ACC112 (cell line): ENCODE measurements at regions not wholly inside any gene's neighbourhood (a gene's known extent, or its start where the extent isn't known, plus 50 kb on each side); places are given as distances from the start of the nearest gene placed in this dataset.

Experiments used
- H2AFZ ChIP-seq: fragments of 200-600 bp; sonication (generic); one replicate; pipeline ENCODE4 v1.6.0; 2017; ENCODE audit warnings: antibody characterized with exemption, low read length; ENCODE audit not compliant: unreplicated experiment
- H3K27ac ChIP-seq: fragments of 200-600 bp; sonication (generic); 2 replicates; pipeline ENCODE4 v1.5.1; 2014; ENCODE audit warnings: low read depth, mild to moderate bottlenecking, antibody characterized with exemption, low read length, moderate library complexity
- H3K27me3 ChIP-seq: fragments of 200-600 bp; sonication (generic); 2 replicates; pipeline ENCODE4 v1.6.1; 2014; ENCODE audit warnings: mild to moderate bottlenecking, antibody characterized with exemption, low read length, moderate library complexity, mixed read lengths; ENCODE audit not compliant: insufficient read depth
- H3K36me3 ChIP-seq: fragments of 200-600 bp; sonication (generic); 2 replicates; pipeline ENCODE4 v1.6.1; 2016; ENCODE audit warnings: mild to moderate bottlenecking, antibody characterized with exemption, low read length, moderate library complexity, mixed read lengths; ENCODE audit not compliant: insufficient read depth
- H3K4me1 ChIP-seq: fragments of 200-600 bp; sonication (generic); one replicate; pipeline ENCODE4 v1.6.1; 2016; ENCODE audit warnings: low read length, mixed read lengths; ENCODE audit not compliant: insufficient read depth, unreplicated experiment, control insufficient read depth
- H3K4me3 ChIP-seq: fragments of 200-600 bp; sonication (generic); 2 replicates; pipeline ENCODE4 v1.5.1; 2014; ENCODE audit warnings: mild to moderate bottlenecking, low read depth, low read length
- H3K79me2 ChIP-seq: fragments of 200-600 bp; sonication (generic); one replicate; pipeline ENCODE4 v1.6.0; 2016; ENCODE audit warnings: low read length; ENCODE audit not compliant: control insufficient read depth, unreplicated experiment, insufficient read depth

GRCh38 chr5:58357799-58358500, 101.9 kb downstream of the PLK2 start:
- Histone ChIP-seq H3K27me3 (no peaks in the 10 kb centered on the region), H3K27ac (no peak overlapping the region), H3K36me3 (no peaks in the 10 kb centered on the region), H3K4me1 (no peaks in the 10 kb centered on the region), H2AFZ (no peak overlapping the region), H3K4me3 (no peak overlapping the region), H3K79me2 (no peaks in the 10 kb centered on the region)

- H3K27ac ChIP-seq: no peak overlapping the region
- H3K27me3 ChIP-seq: no peaks in the 10 kb centered on the region
- no peaks in the 10 kb centered on the region for H3K79me2 ChIP-seq
- H3K36me3 ChIP-seq: no peaks in the 10 kb centered on the region
- H2AFZ ChIP-seq: no peak overlapping the region
- H3K4me3 ChIP-seq: no peak overlapping the region
- H3K4me1 ChIP-seq: no peaks in the 10 kb centered on the region
Measured at GRCh38 chr5:58357121-58357520, 102.8 kb downstream of the PLK2 start.

- Histone ChIP-seq H3K4me1 (no peaks in the 10 kb centered on the region), H3K36me3 (no peaks in the 10 kb centered on the region), H3K27ac (no peak overlapping the region), H3K4me3 (no peak overlapping the region), H3K79me2 (no peaks in the 10 kb centered on the region), H3K27me3 (no peaks in the 10 kb centered on the region), H2AFZ (no peak overlapping the region)
Measured at GRCh38 chr5:58356662-58357061, 103.2 kb downstream of the PLK2 start.

GRCh38 chr5:58354827-58355226, 105.1 kb downstream of the PLK2 start:
- Histone ChIP-seq H3K4me1 (no peaks in the 10 kb centered on the region), H2AFZ (no peak overlapping the region), H3K27ac (no peak overlapping the region), H3K36me3 (no peaks in the 10 kb centered on the region), H3K4me3 (no peak overlapping the region), H3K79me2 (no peaks in the 10 kb centered on the region), H3K27me3 (no peaks in the 10 kb centered on the region)

GRCh38 chr5:58353992-58354391, 105.9 kb downstream of the PLK2 start:
- Histone ChIP-seq H3K4me3 (no peak overlapping the region), H3K79me2 (no peaks in the 10 kb centered on the region), H3K4me1 (no peaks in the 10 kb centered on the region), H3K36me3 (no peaks in the 10 kb centered on the region), H2AFZ (no peak overlapping the region), H3K27me3 (no peaks in the 10 kb centered on the region), H3K27ac (no peak overlapping the region)

GRCh38 chr5:58351190-58351589, 108.7 kb downstream of the PLK2 start:
- H3K4me3 ChIP-seq: no peak overlapping the region
- no peaks in the 10 kb centered on the region for H3K4me1 ChIP-seq
- no peaks in the 10 kb centered on the region for H3K79me2 ChIP-seq
- no peak overlapping the region for H2AFZ ChIP-seq
- H3K36me3 ChIP-seq: no peaks in the 10 kb centered on the region
- no peaks in the 10 kb centered on the region for H3K27me3 ChIP-seq
- no peak overlapping the region for H3K27ac ChIP-seq

GRCh38 chr5:58348996-58349728, 110.7 kb downstream of the PLK2 start:
- no peaks in the 10 kb centered on the region for H3K79me2 ChIP-seq
- H3K4me3 ChIP-seq: no peak overlapping the region
- H3K27me3 ChIP-seq: no peaks in the 10 kb centered on the region
- H3K36me3 ChIP-seq: no peaks in the 10 kb centered on the region
- H3K27ac ChIP-seq: no peak overlapping the region
- no peaks in the 10 kb centered on the region for H3K4me1 ChIP-seq
- H2AFZ ChIP-seq: no peak overlapping the region

GRCh38 chr5:58346041-58346440, 113.8 kb downstream of the PLK2 start:
- Histone ChIP-seq H3K27ac (no peak overlapping the region), H3K79me2 (no peaks in the 10 kb centered on the region), H2AFZ (no peak overlapping the region), H3K36me3 (no peaks in the 10 kb centered on the region), H3K27me3 (no peaks in the 10 kb centered on the region), H3K4me1 (no peaks in the 10 kb centered on the region), H3K4me3 (no peak overlapping the region)

GRCh38 chr5:58341476-58341875, 118.4 kb downstream of the PLK2 start:
- H2AFZ ChIP-seq: no peak overlapping the region
- no peaks in the 10 kb centered on the region for H3K27me3 ChIP-seq
- no peaks in the 10 kb centered on the region for H3K79me2 ChIP-seq
- H3K36me3 ChIP-seq: no peaks in the 10 kb centered on the region
- no peaks in the 10 kb centered on the region for H3K4me1 ChIP-seq
- no peak overlapping the region for H3K4me3 ChIP-seq
- no peak overlapping the region for H3K27ac ChIP-seq

- Histone ChIP-seq H3K36me3 (peaks cover 3% of the 10 kb centered on the region; the same call in 1 of the 2 replicates), H2AFZ (no peak overlapping the region), H3K27ac (no peak overlapping the region), H3K4me3 (no peak overlapping the region), H3K4me1 (no peaks in the 10 kb centered on the region), H3K79me2 (no peaks in the 10 kb centered on the region), H3K27me3 (no peaks in the 10 kb centered on the region)
Measured at GRCh38 chr5:58335518-58335917, 124.4 kb downstream of the PLK2 start.

- H3K27me3 ChIP-seq: no peaks in the 10 kb centered on the region
- H3K4me1 ChIP-seq: no peaks in the 10 kb centered on the region
- H3K79me2 ChIP-seq: no peaks in the 10 kb centered on the region
- H3K27ac ChIP-seq: no peak overlapping the region
- H3K36me3 ChIP-seq: peaks cover 3% of the 10 kb centered on the region; the same call in 1 of the 2 replicates
- H3K4me3 ChIP-seq: no peak overlapping the region
- H2AFZ ChIP-seq: no peak overlapping the region
Measured at GRCh38 chr5:58334035-58334434, 125.9 kb downstream of the PLK2 start.
